ENCODE measurements at regions not wholly inside any gene's neighbourhood (a gene's known extent, or its start where the extent isn't known, plus 50 kb on each side); places are given as distances from the start of the nearest gene placed in this dataset.

GRCh38 chr6:147067184-147067583 is 137.0 kb upstream of the STXBP5 start (continued):
- TF ChIP-seq UBTF (CRISPR knock-in tag; IDR thresholded peaks at IDR 0.05) (no peak), ZBTB33 (CRISPR knock-in tag; IDR thresholded peaks at IDR 0.05) (peak; percentile 92), ZNF720 (CRISPR knock-in tag; IDR thresholded peaks at IDR 0.05) (no peak), FUBP1 (CRISPR knock-in tag; IDR thresholded peaks at IDR 0.05; ENCODE audit: borderline replicate concordance) (no peak), AGO1 (IDR thresholded peaks at IDR 0.05; ENCODE audit: low read depth, low read length, poor library complexity, severe bottlenecking) (no peak), ZNF761 (CRISPR knock-in tag; conservative IDR thresholded peaks at IDR 0.05) (no peak), ZGPAT (CRISPR knock-in tag; IDR thresholded peaks at IDR 0.05) (no peak), ZNF782 (CRISPR knock-in tag; IDR thresholded peaks at IDR 0.05; ENCODE audit: borderline replicate concordance) (no peak), DZIP1 (CRISPR knock-in tag; IDR thresholded peaks at IDR 0.05) (no peak), SALL1 (CRISPR knock-in tag; IDR thresholded peaks at IDR 0.05) (0 out of 2 replicates have a peak, but pooled peaks have one; percentile 31), ELK4 (CRISPR knock-in tag; IDR thresholded peaks at IDR 0.05; ENCODE audit: borderline replicate concordance) (no peak), MAFK (conservative IDR thresholded peaks at IDR 0.05 in 1 of 2, IDR thresholded peaks at IDR 0.05 in 1 of 2; ENCODE audit: low read length in 2 of 2) (no peak), ZNF589 (CRISPR knock-in tag; conservative IDR thresholded peaks at IDR 0.05) (no peak), GATAD2A (CRISPR knock-in tag; IDR thresholded peaks at IDR 0.05) (peak; percentile 64), ZNF3 (CRISPR knock-in tag; IDR thresholded peaks at IDR 0.05) (no peak), ZNF691 (CRISPR knock-in tag; IDR thresholded peaks at IDR 0.05; ENCODE audit: borderline replicate concordance, low read depth) (no peak), TEAD3 (CRISPR knock-in tag; optimal IDR thresholded peaks at IDR 0.05; ENCODE audit: borderline replicate concordance) (peak; percentile 48)
